Mucosa of descending colon (tissue), 3 donors: ENCODE measurements at regions not wholly inside any gene's neighbourhood (a gene's known extent, or its start where the extent isn't known, plus 50 kb on each side); places are given as distances from the start of the nearest gene placed in this dataset.

Experiments
- ATAC-seq: fragments of 200-7000 bp; cut with Tn5 transposase; one replicate; pipeline ENCODE4 v1.9.1; 2020; ENCODE audit warnings: mild to moderate bottlenecking, moderate library complexity
- DNase-seq, 3 donors: peaks; one replicate each; pipeline ENCODE4 v3.0.0-alpha.2; 2020
- H3K36me3 ChIP-seq: fragments of 200-600 bp; one replicate; pipeline ENCODE4 v1.8.0; 2021; ENCODE audit warnings: low read depth, mild to moderate bottlenecking
- H3K4me1 ChIP-seq: fragments of 200-600 bp; one replicate; pipeline ENCODE4 v1.8.0; 2021; ENCODE audit warnings: low read depth, mild to moderate bottlenecking
- H3K4me3 ChIP-seq: fragments of 200-600 bp; one replicate; pipeline ENCODE4 v1.8.0; 2021; ENCODE audit warnings: mild to moderate bottlenecking
- H3K9me3 ChIP-seq: fragments of 200-600 bp; one replicate; pipeline ENCODE4 v1.8.0; 2021; ENCODE audit warnings: mild to moderate bottlenecking
- CTCF ChIP-seq: fragments of 200-600 bp; IDR thresholded peaks from one replicate; pipeline ENCODE4 v1.8.0; 2022; ENCODE audit warnings: antibody characterized with exemption, mild to moderate bottlenecking
- intact Hi-C, 2 donors: fragments of 100-400 bp; cut with DNase I in 1 of 2; cut with micrococcal nuclease in 1 of 2; formaldehyde crosslinking; loops; one replicate each; pipeline versions ENCODE4 v1.11.0 to v1.11.1; 2022; cut with DNase I, micrococcal nuclease
- donor health status: DM: no; HTN: no; CAD: no; lungs with moderate emphysema.
- donor health status: DM: no; HTN: no; CAD: no.
- donor health status: DM: no; HTN: yes; CAD: no.

DNA sequence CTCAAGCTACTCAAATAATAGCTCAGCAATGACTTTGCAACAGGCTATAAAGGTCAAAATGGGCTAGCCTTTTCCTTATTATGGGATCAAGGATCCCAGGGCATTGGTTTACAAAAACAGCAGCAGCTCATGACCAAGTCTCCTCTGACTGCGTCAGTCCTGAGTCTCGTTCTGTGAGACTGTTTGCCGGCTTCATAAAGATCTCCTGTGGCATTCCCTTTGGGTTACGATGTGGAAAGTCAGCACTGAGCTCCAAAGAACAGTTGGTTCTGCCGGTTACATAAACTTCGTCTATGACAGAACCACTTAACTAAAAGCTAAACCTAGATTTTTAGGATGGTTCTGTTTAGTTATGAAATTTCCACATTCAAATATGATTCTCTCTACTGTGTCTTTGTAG is 674.9 kb downstream of the ZEB2 start:
- no peaks in the 10 kb centered on the region for H3K36me3 ChIP-seq
- no peaks in the 10 kb centered on the region for H3K4me1 ChIP-seq
- ATAC-seq = no peak
- intact Hi-C loops = no loop called here
- TF ChIP-seq CTCF = no peak
- no peak for DNase-seq
- no peak overlapping the region for H3K4me3 ChIP-seq
- no peaks in the 10 kb centered on the region for H3K9me3 ChIP-seq

DNA sequence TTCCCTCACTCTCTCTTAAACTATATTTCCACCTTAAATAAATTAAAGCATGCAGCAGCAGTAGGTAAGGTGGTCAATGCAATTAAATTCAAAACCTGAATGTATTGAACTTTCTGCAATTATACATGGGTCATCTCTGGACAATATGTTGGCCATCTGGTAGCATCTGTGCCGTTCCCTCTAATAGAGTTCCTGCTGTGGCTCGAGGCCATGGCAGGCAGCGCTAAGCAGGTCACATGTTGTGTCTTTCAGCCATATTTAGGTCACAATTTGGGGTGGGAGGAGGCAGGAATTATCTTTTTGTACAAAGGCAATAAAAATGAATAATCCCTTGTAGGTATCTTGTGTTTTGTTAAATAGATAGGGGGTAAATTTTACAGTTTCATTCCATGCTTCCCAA is 676.2 kb downstream of the ZEB2 start:
- ATAC-seq (no peak), DNase-seq (no peak)
- intact Hi-C loops = no loop called here
- Histone ChIP-seq H3K36me3 (no peaks in the 10 kb centered on the region), H3K4me1 (no peaks in the 10 kb centered on the region), H3K4me3 (no peak overlapping the region), H3K9me3 (no peaks in the 10 kb centered on the region)
- TF ChIP-seq CTCF = no peak

DNA sequence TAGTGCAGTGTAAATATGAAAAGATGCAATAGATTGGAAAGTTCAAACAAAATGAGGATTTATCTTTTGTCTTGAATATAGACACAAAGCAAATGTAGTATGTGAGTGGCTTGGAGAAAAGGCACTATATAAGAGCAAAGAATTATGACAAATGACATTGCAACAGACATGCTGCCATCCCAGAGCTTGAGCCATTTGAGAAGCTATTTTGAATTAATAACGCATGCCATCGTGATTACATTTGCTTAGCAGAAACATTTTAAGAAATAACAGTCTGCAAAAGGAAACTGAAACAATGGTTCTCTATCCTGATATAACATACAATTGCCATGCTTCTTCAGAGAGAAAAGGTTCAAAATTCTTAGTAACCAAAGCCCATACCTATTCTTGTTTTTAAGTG is 677.1 kb downstream of the ZEB2 start:
- TF ChIP-seq CTCF = no peak

DNA sequence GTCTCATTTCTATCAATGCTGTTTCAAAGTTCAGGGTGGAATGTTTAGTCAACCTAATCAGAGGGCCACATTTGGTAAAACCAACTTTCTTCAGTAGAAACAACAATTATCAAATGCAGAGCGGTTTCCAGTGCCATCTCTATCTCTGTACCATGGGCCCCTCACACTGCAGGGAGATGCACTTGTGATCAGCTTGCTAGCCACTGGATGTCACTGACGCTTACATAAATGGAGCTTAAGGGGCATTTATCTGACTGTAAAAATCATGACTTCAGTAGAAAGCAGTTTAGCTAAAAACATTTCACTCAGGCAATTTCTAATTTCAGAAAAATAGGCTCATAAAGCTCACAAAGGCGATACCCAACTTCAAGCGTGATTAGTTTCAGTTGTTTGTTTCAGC is 678.0 kb downstream of the ZEB2 start:
- no peaks in the 10 kb centered on the region for H3K4me1 ChIP-seq
- intact Hi-C loops = no loop called here
- DNase-seq (no peak), ATAC-seq (no peak)
- TF ChIP-seq CTCF = no peak
- no peaks in the 10 kb centered on the region for H3K36me3 ChIP-seq
- no peaks in the 10 kb centered on the region for H3K9me3 ChIP-seq
- H3K4me3 ChIP-seq = no peak overlapping the region

More for the DNA sequence above, 677.1 kb downstream of the ZEB2 start:
- H3K36me3 ChIP-seq = no peaks in the 10 kb centered on the region
- no peak overlapping the region for H3K4me3 ChIP-seq
- H3K9me3 ChIP-seq = no peaks in the 10 kb centered on the region
- DNase-seq (no peak), ATAC-seq (no peak)
- intact Hi-C loops = no loop called here
- H3K4me1 ChIP-seq = no peaks in the 10 kb centered on the region

GRCh38 chr2:143840601-143841000 is 679.3 kb downstream of the ZEB2 start:
- Histone ChIP-seq H3K9me3 (no peaks in the 10 kb centered on the region), H3K4me3 (no peak overlapping the region), H3K4me1 (no peaks in the 10 kb centered on the region), H3K36me3 (no peaks in the 10 kb centered on the region)
- no peak for DNase-seq
- intact Hi-C loops = no loop called here
- no peak for TF ChIP-seq CTCF
- no peak for ATAC-seq

DNA sequence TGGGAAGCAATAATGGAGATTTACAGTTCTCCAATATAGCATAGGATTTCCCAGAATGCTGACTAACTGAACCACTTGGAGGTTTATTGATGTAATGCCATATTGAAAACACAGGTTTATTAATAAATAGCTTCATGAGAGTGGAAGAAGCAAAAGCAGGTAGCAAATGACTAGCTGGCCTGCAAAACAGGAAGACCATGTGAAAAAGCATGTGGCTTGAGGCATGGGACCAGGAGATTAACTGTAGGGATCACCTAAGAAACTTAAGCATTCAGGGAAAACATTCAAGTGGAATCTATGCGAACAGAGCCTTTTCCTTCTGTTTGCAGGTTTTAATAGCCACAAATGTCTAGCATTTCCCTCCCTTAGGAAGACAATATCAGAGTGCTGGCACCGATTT is 679.7 kb downstream of the ZEB2 start:
- no peak for TF ChIP-seq CTCF
- H3K4me3 ChIP-seq = no peak overlapping the region
- DNase-seq (no peak), ATAC-seq (no peak)
- no peaks in the 10 kb centered on the region for H3K36me3 ChIP-seq
- no peaks in the 10 kb centered on the region for H3K4me1 ChIP-seq
- H3K9me3 ChIP-seq = no peaks in the 10 kb centered on the region
- intact Hi-C loops = no loop called here
